Psoas muscle (tissue), 7 donors: ENCODE measurements at regions not wholly inside any gene's neighbourhood (a gene's known extent, or its start where the extent isn't known, plus 50 kb on each side); places are given as distances from the start of the nearest gene placed in this dataset.

Experiments used
- ATAC-seq, 4 donors: fragments of 200-7000 bp; cut with Tn5 transposase; one replicate each; pipeline ENCODE4 v1.9.1; 2020; ENCODE audit warnings: moderate library complexity in 3 of 4, mild to moderate bottlenecking in 2 of 4
- DNase-seq, 2 donors: peaks; one replicate each; pipeline ENCODE4 v3.0.0-alpha.2; 2020
- H3K27ac ChIP-seq: fragments of 200-600 bp; one replicate; pipeline ENCODE4 v1.8.0; 2022
- H3K27me3 ChIP-seq, 3 donors: fragments of 200-600 bp in 1 of 3; one replicate each; pipeline versions ENCODE4 v1.6.1 to v1.8.0; 2013 to 2022; ENCODE audit warnings: low read length in 2 of 3, mild to moderate bottlenecking in 2 of 3, moderate library complexity in 1 of 3; ENCODE audit not compliant: insufficient read depth in 3 of 3
- H3K36me3 ChIP-seq, 2 donors: fragments of 200-600 bp in 1 of 2; one replicate each; pipeline versions ENCODE4 v1.6.1 to v1.8.0; 2013 to 2022; ENCODE audit warnings: low read depth in 1 of 2, mild to moderate bottlenecking in 1 of 2, moderate library complexity in 1 of 2; ENCODE audit not compliant: insufficient read depth in 1 of 2
- H3K4me1 ChIP-seq: fragments of 200-600 bp; one replicate; pipeline ENCODE4 v1.8.0; 2022
- H3K4me3 ChIP-seq: fragments of 200-600 bp; one replicate; pipeline ENCODE4 v1.8.0; 2022; ENCODE audit warnings: mild to moderate bottlenecking
- H3K9me3 ChIP-seq: fragments of 200-600 bp; one replicate; pipeline ENCODE4 v1.8.0; 2022
- CTCF ChIP-seq: fragments of 200-600 bp; IDR thresholded peaks from one replicate; pipeline ENCODE4 v1.8.0; 2022; ENCODE audit warnings: antibody characterized with exemption
- WGBS, 3 donors: extraction: QIAGEN DNeasy Blood & Tissue Kit; methylation state at CpG; one replicate each; pipeline versions ENCODE4 v1.1.6 to v1.1.7; 2013; 5-methylcytosine and 5-hydroxymethylcytosine counted together
- intact Hi-C, 2 donors: fragments of 100-400 bp; cut with DNase I; formaldehyde crosslinking; loops; one replicate each; pipeline versions ENCODE4 v1.11.0 to v1.14.2; 2022
- donor health status: healthy with polysubstance abuse.
- donor health status: DM: no; HTN: no; CAD: no; lungs with moderate emphysema.
- donor health status: Bipolar disorder and iron deficiency.
- donor health status: healthy.
- donor health status: DM: yes; HTN: yes; CAD: no.
- donor health status: DM: no; HTN: no; CAD: no.
- donor health status: DM: yes; HTN: yes; CAD: no.

- ATAC-seq (no peak), DNase-seq (no peak)
- intact Hi-C loops, result no loop called here
- Histone ChIP-seq H3K9me3 (no peaks in the 10 kb centered on the region), H3K36me3 (no peaks in the 10 kb centered on the region), H3K27me3 (peaks cover 0 to 3% (median 0%) of the 10 kb centered on the region in 3 donors), H3K4me3 (no peak overlapping the region), H3K4me1 (no peaks in the 10 kb centered on the region), H3K27ac (no peak overlapping the region)
- TF ChIP-seq CTCF, result no peak
- 63 to 84% (median 73%) methylated on average over 2 of the region's 2 CpGs for WGBS, 3 donors
Observed at GRCh38 chr15:60191821-60192220, 187.7 kb downstream of the FOXB1 start.

- intact Hi-C loops, result loop anchor here in 1 of 2 donors (2.0 kb wide), 1 partner anchor 49 kb away; no protein-coding TSS in a partner anchor
- Histone ChIP-seq H3K9me3 (no peaks in the 10 kb centered on the region), H3K36me3 (no peaks in the 10 kb centered on the region), H3K4me1 (no peaks in the 10 kb centered on the region), H3K4me3 (no peak overlapping the region), H3K27ac (no peak overlapping the region), H3K27me3 (no peaks in the 10 kb centered on the region)
- TF ChIP-seq CTCF, result no peak
- ATAC-seq (no peak), DNase-seq (no peak)
- 9 to 22% (median 14%) methylated on average over 1 of the region's 1 CpG for WGBS, 3 donors
Observed at GRCh38 chr15:60195611-60196010, 191.5 kb downstream of the FOXB1 start.

- Histone ChIP-seq H3K27me3 (peaks cover 0 to 9% (median 0%) of the 10 kb centered on the region in 3 donors), H3K4me3 (no peak overlapping the region), H3K4me1 (peaks cover 4% of the 10 kb centered on the region), H3K9me3 (no peaks in the 10 kb centered on the region), H3K27ac (no peak overlapping the region), H3K36me3 (no peaks in the 10 kb centered on the region)
- intact Hi-C loops, result no loop called here
- DNase-seq (no peak), ATAC-seq (no peak)
- TF ChIP-seq CTCF, result no peak
- 24 to 37% (median 37%) methylated on average over 11 of the region's 11 CpGs for WGBS, 3 donors
Observed at GRCh38 chr15:60204131-60204885, 193.5 kb downstream of the ANXA2 start.

GRCh38 chr15:60208709-60209108, 189.1 kb downstream of the ANXA2 start:
- intact Hi-C loops, result no loop called here
- ATAC-seq, result peak; percentile 95 to 99 (median 96)
- 27 to 39% (median 29%) methylated on average over 4 of the region's 4 CpGs for WGBS, 3 donors

More at GRCh38 chr15:60208709-60209108, 189.1 kb downstream of the ANXA2 start:
- H3K36me3 ChIP-seq, result no peaks in the 10 kb centered on the region
- peaks cover 0 to 7% (median 0%) of the 10 kb centered on the region in 3 donors for H3K27me3 ChIP-seq
- no peaks in the 10 kb centered on the region for H3K9me3 ChIP-seq
- H3K4me3 ChIP-seq, result no peak overlapping the region
- no peak overlapping the region for H3K27ac ChIP-seq
- no peak for TF ChIP-seq CTCF
- H3K4me1 ChIP-seq, result peaks cover 4% of the 10 kb centered on the region
- no peak for DNase-seq
